ENCODE measurements at regions not wholly inside any gene's neighbourhood (a gene's known extent, or its start where the extent isn't known, plus 50 kb on each side); places are given as distances from the start of the nearest gene placed in this dataset.

DNA sequence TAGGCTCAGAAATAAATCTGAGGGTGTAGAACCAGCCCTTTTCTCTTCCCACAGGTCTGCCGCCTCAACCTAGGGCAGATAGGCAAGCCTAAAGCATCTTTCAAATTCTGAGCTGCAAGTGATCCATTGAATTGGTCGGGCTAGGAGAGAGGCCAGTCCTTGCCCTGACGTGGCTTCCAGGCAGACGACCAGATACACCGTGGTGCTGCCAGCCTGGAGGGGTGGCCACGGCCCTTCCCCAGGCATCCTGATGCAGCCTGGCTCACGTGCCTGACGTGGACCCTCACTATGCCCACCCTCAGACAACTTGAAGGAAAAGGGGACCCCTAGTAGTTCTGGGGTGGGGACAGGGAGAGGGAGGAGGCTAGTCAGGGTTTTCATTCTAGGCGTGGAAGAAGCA lies 859.3 kb upstream of the KLHL1 start:
- Histone ChIP-seq H3K9me3 (ENCODE audit: insufficient read depth, low read depth, low read length) (no peaks in the 10 kb centered on the region), H3K4me2 (ENCODE audit: low read depth, low read length, poor library complexity, severe bottlenecking) (no peak overlapping the region), H2AFZ (ENCODE audit: low read length) (no peak overlapping the region), H3K9ac (ENCODE audit: low read depth, low read length, poor library complexity, severe bottlenecking) (no peak overlapping the region), H3F3A (ENCODE audit: low read depth) (no peaks in the 10 kb centered on the region), H3K36me3 (ENCODE audit: insufficient read depth, low read length) (no peaks in the 10 kb centered on the region), H4K20me1 (ENCODE audit: insufficient read depth, low read length, poor library complexity, severe bottlenecking) (no peaks in the 10 kb centered on the region), H3K4me1 (ENCODE audit: insufficient read depth, low read length, poor library complexity, severe bottlenecking) (no peaks in the 10 kb centered on the region), H3K9me2 (replicated peaks; ENCODE audit: low read depth, low read length) (no peaks in the 10 kb centered on the region), H3K4me3 (ENCODE audit: low read length, poor library complexity, severe bottlenecking) (no peak overlapping the region), H3K27me3 (ENCODE audit: insufficient read depth, low read length, poor library complexity, severe bottlenecking) (no peaks in the 10 kb centered on the region), H3K79me2 (ENCODE audit: insufficient read depth, low read length) (no peaks in the 10 kb centered on the region)
- TF ChIP-seq EZH2phosphoT487 (IDR thresholded peaks at IDR 0.05; ENCODE audit: borderline replicate concordance): no peak
- TF ChIP-seq, protein P1, sequence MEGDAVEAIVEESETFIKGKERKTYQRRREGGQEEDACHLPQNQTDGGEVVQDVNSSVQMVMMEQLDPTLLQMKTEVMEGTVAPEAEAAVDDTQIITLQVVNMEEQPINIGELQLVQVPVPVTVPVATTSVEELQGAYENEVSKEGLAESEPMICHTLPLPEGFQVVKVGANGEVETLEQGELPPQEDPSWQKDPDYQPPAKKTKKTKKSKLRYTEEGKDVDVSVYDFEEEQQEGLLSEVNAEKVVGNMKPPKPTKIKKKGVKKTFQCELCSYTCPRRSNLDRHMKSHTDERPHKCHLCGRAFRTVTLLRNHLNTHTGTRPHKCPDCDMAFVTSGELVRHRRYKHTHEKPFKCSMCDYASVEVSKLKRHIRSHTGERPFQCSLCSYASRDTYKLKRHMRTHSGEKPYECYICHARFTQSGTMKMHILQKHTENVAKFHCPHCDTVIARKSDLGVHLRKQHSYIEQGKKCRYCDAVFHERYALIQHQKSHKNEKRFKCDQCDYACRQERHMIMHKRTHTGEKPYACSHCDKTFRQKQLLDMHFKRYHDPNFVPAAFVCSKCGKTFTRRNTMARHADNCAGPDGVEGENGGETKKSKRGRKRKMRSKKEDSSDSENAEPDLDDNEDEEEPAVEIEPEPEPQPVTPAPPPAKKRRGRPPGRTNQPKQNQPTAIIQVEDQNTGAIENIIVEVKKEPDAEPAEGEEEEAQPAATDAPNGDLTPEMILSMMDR (conservative IDR thresholded peaks at IDR 0.05; ENCODE audit: low read length): no peak

DNA sequence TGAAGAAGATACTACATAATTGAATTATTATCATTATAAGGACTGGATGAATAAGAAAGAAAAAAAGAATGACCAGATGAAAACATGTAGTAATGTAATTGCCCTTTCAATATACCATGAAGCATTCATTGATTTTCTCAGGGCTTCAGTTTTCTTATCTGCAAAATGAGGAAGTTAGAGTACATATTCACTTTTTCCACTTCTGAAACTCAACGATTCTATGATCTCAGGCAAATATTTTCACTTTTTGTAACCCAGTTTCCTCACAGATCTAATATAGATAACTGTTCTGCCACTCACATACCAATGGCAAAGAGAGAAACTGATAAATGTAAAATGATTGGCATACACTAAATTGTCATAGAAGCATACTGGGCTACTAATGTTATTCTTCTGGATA lies 856.6 kb upstream of the KLHL1 start:
- H3K4me3 ChIP-seq (ENCODE audit: low read length, poor library complexity, severe bottlenecking): no peak overlapping the region
- H3K27me3 ChIP-seq (ENCODE audit: insufficient read depth, low read length, poor library complexity, severe bottlenecking): no peaks in the 10 kb centered on the region
- H3K4me2 ChIP-seq (ENCODE audit: low read depth, low read length, poor library complexity, severe bottlenecking): no peak overlapping the region
- H3K9me2 ChIP-seq (replicated peaks; ENCODE audit: low read depth, low read length): no peaks in the 10 kb centered on the region
- no peaks in the 10 kb centered on the region for H4K20me1 ChIP-seq (ENCODE audit: insufficient read depth, low read length, poor library complexity, severe bottlenecking)
- no peaks in the 10 kb centered on the region for H3F3A ChIP-seq (ENCODE audit: low read depth)
- H3K4me1 ChIP-seq (ENCODE audit: insufficient read depth, low read length, poor library complexity, severe bottlenecking): no peaks in the 10 kb centered on the region
- no peak overlapping the region for H3K9ac ChIP-seq (ENCODE audit: low read depth, low read length, poor library complexity, severe bottlenecking)
- H3K36me3 ChIP-seq (ENCODE audit: insufficient read depth, low read length): no peaks in the 10 kb centered on the region
- H2AFZ ChIP-seq (ENCODE audit: low read length): no peak overlapping the region
- TF ChIP-seq, protein P1 (conservative IDR thresholded peaks at IDR 0.05; ENCODE audit: low read length): no peak
- no peak for TF ChIP-seq EZH2phosphoT487 (IDR thresholded peaks at IDR 0.05; ENCODE audit: borderline replicate concordance)
- H3K79me2 ChIP-seq (ENCODE audit: insufficient read depth, low read length): no peaks in the 10 kb centered on the region
- H3K9me3 ChIP-seq (ENCODE audit: insufficient read depth, low read depth, low read length): no peaks in the 10 kb centered on the region

DNA sequence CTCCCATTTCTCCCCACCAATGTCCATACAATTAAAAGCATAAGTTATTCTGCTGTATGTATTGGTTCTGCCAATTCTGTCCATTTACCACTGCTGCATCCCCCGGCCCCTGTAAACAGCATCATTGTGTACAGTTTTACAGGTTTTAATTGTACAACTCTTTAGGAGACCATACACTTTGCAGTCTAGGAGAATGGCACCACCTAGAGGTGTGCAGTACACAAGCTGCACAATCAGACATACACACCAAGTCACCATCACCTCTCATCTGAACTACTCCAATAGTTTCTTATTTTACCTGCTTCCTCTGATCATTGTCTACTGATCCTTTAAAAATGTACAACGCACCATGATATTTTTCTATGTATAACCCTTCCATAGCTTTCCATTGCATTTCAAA lies 855.9 kb upstream of the KLHL1 start:
- Histone ChIP-seq H3K36me3 (ENCODE audit: insufficient read depth, low read length) (no peaks in the 10 kb centered on the region), H3F3A (ENCODE audit: low read depth) (no peaks in the 10 kb centered on the region), H3K9me3 (ENCODE audit: insufficient read depth, low read depth, low read length) (no peaks in the 10 kb centered on the region), H3K79me2 (ENCODE audit: insufficient read depth, low read length) (no peaks in the 10 kb centered on the region), H3K4me3 (ENCODE audit: low read length, poor library complexity, severe bottlenecking) (no peak overlapping the region), H3K9ac (ENCODE audit: low read depth, low read length, poor library complexity, severe bottlenecking) (no peak overlapping the region), H3K4me2 (ENCODE audit: low read depth, low read length, poor library complexity, severe bottlenecking) (no peak overlapping the region), H2AFZ (ENCODE audit: low read length) (no peak overlapping the region), H3K9me2 (replicated peaks; ENCODE audit: low read depth, low read length) (no peaks in the 10 kb centered on the region), H4K20me1 (ENCODE audit: insufficient read depth, low read length, poor library complexity, severe bottlenecking) (no peaks in the 10 kb centered on the region), H3K27me3 (ENCODE audit: insufficient read depth, low read length, poor library complexity, severe bottlenecking) (no peaks in the 10 kb centered on the region), H3K4me1 (ENCODE audit: insufficient read depth, low read length, poor library complexity, severe bottlenecking) (no peaks in the 10 kb centered on the region)
- TF ChIP-seq EZH2phosphoT487 (IDR thresholded peaks at IDR 0.05; ENCODE audit: borderline replicate concordance): no peak
- TF ChIP-seq, protein P1 (conservative IDR thresholded peaks at IDR 0.05; ENCODE audit: low read length): peak; percentile 74

Measured in Loucy (cell line).